ENCODE measurements at regions not wholly inside any gene's neighbourhood (a gene's known extent, or its start where the extent isn't known, plus 50 kb on each side); places are given as distances from the start of the nearest gene placed in this dataset.

DNA sequence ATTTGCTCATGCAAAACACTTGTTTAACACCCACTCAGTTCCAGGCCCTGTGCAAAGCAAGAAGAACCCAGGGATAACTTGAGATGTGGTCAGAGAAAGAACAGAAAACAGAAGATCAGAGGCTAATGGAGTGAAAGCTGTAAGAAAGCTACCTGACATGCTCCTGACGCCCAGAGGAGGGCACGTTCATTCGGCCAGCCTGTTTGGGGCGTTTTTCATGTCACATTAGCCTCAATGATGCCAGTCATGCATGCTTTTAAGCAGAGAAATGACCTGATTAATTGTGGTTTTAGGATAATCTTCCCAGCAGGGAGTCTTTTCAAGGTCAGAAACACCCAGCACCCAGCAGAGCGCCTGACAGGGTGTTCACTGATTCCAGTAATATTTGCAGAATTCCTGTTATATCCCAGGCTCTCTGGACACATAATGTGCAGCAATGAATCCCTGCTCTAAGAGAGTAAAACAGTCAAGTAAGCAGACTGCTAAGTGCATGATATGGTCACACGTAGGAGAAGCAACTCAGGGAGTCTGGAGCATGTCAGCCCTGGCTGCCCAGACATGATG lies 320.0 kb downstream of the LRATD1 start:
- H3K27ac ChIP-seq, result no peak overlapping the region
- no peak for TF ChIP-seq ZFX (IDR thresholded peaks at IDR 0.05; ENCODE audit: borderline replicate concordance)
- TF ChIP-seq, protein P1, sequence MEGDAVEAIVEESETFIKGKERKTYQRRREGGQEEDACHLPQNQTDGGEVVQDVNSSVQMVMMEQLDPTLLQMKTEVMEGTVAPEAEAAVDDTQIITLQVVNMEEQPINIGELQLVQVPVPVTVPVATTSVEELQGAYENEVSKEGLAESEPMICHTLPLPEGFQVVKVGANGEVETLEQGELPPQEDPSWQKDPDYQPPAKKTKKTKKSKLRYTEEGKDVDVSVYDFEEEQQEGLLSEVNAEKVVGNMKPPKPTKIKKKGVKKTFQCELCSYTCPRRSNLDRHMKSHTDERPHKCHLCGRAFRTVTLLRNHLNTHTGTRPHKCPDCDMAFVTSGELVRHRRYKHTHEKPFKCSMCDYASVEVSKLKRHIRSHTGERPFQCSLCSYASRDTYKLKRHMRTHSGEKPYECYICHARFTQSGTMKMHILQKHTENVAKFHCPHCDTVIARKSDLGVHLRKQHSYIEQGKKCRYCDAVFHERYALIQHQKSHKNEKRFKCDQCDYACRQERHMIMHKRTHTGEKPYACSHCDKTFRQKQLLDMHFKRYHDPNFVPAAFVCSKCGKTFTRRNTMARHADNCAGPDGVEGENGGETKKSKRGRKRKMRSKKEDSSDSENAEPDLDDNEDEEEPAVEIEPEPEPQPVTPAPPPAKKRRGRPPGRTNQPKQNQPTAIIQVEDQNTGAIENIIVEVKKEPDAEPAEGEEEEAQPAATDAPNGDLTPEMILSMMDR (IDR thresholded peaks at IDR 0.05), result no peak

DNA sequence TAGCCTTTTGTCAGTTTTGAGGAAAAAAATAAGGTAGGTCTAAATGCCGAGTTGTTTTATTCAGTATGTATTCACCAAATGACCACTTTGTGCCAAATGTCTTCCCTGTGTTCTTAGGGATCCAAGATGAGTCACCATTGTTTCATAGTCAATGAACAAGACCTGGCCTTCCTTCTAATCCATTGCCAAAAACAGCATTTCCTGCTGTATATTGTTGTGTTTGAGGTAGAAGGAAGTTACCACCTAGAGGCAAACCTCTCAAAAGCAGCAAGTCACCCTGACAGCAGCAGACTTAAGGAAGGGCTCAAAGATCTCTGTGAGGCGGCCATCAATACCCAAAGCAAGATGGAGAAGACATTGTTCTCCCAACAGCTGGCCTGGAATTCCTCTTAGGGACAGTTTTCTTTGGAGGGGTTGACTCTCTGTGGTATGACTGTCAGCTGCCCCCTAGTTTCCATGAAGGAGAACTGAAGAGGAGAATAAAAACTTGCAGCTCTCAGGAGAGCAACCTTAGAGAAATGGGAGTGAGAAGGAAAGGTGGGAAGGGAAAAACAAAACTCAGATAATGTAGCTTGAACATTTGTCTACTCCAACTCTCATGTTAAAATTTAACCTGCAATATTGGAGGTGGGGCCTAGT lies 328.3 kb downstream of the LRATD1 start:
- no peak overlapping the region for H3K27ac ChIP-seq
- TF ChIP-seq ZFX (IDR thresholded peaks at IDR 0.05; ENCODE audit: borderline replicate concordance), result no peak
- TF ChIP-seq, protein P1 (IDR thresholded peaks at IDR 0.05), result no peak

DNA sequence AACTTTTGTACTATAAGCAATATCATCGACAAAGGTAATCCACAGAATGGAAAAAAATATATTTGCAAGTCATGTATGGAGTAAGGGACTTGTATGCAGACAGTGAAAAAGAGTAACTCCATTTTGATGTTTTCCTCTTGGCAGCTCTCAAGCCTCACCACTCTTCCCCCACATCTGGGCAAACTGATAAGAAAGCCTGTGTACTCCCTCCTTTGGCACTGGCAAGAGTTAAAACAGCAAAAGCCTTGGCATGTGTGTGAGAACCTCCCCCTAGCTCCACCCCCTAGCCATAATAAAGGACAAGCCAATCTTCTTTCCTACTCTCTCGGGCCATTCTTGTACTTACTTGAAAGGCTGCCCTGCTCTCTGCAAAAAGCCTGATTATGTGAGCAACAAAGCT lies 335.2 kb downstream of the LRATD1 start:
- H3K27ac ChIP-seq, result no peak overlapping the region
- TF ChIP-seq, protein P1 (IDR thresholded peaks at IDR 0.05), result no peak
- TF ChIP-seq ZFX (IDR thresholded peaks at IDR 0.05; ENCODE audit: borderline replicate concordance), result no peak

DNA sequence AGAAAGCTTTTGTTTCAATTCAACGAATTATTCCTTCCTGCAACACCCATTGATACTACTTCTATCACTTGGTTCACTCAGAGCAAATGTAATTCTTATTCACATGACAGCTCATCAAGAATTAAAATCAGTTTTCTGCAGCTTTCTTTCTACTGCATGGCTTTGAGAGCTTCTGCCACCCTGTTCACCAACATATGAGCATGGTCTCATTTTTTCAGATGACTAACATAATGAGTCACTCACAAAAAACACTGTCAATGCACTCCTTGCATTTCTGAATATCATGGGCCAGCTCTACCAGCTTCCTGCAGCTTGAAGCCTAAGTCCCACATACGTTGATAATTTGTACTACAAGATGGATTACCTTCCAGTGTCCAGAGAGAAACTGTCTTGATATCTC lies 342.9 kb downstream of the LRATD1 start:
- TF ChIP-seq, protein P1 (IDR thresholded peaks at IDR 0.05), result no peak
- TF ChIP-seq ZFX (IDR thresholded peaks at IDR 0.05; ENCODE audit: borderline replicate concordance), result no peak
- H3K27ac ChIP-seq, result no peak overlapping the region

DNA sequence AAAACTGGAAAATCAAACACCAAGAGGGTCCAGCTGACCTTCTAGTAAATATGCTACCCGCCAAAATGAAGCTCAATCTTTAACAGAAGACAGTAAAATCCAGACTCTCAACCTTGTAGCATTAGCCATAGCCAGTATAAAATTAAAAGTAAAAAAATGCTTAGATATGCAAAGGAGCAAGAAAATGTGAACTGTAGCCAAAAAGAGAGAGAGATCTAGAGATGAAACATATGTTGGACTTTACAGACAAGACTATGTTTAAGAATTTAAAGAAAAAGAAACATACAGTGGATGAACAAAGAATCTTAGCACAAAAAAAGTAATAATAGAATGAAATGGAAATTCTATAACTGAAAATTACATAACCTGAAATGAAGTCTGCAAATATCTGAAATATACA lies 344.5 kb downstream of the LRATD1 start:
- TF ChIP-seq ZFX (IDR thresholded peaks at IDR 0.05; ENCODE audit: borderline replicate concordance), result no peak
- H3K27ac ChIP-seq, result no peak overlapping the region

DNA sequence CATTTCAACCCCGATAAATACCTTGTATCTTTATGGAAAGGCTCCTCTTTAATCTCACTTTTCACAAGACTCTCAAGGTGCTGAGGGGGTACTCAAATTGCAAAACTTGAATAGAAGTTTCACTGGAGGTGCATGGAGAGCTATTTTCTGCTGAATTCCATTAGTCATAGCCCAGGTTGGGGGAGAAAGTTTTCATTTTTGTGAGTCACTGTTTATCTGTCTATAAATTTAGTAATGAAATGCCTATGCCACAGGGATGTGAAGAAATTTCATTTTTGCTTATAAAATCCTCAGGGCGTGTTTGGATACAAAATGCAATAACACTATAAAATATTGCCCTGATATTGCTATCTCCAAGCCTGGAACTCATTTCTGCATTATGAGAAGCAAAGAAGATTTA lies 346.3 kb downstream of the LRATD1 start:
- TF ChIP-seq, protein P1 (IDR thresholded peaks at IDR 0.05), result no peak
- TF ChIP-seq ZFX (IDR thresholded peaks at IDR 0.05; ENCODE audit: borderline replicate concordance), result no peak
- no peak overlapping the region for H3K27ac ChIP-seq

DNA sequence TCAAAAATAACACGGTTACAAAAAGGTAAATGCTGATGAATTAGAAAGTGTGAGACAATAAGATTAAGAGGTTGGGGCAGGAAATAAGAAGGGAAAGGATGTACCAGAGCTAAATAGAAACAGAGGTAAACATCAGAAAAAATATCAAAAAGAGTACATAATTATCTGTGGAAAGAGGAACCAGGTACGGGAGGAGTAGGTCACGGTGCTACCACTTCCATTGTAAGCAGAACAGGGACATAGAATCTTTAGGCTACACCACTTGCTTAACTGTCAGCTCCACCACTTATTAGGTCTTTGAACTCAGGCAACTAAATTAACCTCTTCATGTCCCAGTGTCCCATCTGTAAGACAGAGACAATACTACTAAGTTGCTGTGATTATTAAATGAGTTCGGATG lies 350.3 kb downstream of the LRATD1 start:
- H3K27ac ChIP-seq, result no peak overlapping the region
- TF ChIP-seq ZFX (IDR thresholded peaks at IDR 0.05; ENCODE audit: borderline replicate concordance), result no peak
- TF ChIP-seq, protein P1 (IDR thresholded peaks at IDR 0.05), result no peak

DNA sequence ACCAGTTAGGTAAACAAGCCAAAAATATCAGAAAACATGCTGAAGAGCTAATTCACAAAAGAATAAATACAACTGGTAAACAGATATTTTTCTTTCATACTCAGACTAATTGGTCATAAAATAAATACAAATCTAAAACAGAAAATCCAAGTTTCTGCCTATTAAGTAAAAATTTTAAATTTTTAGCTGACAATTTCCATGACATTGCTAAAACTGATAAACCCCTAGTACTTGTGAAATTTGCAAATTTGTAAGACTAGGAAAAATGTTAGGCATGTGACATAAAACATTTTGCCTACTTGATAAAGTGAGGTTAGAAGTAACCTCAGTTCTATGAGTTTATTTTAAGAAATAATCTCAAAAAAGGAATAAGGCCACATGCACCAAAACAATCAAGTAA lies 356.1 kb downstream of the LRATD1 start:
- no peak overlapping the region for H3K27ac ChIP-seq

More for the DNA sequence above, 356.1 kb downstream of the LRATD1 start:
- TF ChIP-seq ZFX (IDR thresholded peaks at IDR 0.05; ENCODE audit: borderline replicate concordance), result no peak
- TF ChIP-seq, protein P1 (IDR thresholded peaks at IDR 0.05), result no peak

Measured in 22Rv1 (cell line).